ENCODE measurements at regions not wholly inside any gene's neighbourhood (a gene's known extent, or its start where the extent isn't known, plus 50 kb on each side); places are given as distances from the start of the nearest gene placed in this dataset.

DNA sequence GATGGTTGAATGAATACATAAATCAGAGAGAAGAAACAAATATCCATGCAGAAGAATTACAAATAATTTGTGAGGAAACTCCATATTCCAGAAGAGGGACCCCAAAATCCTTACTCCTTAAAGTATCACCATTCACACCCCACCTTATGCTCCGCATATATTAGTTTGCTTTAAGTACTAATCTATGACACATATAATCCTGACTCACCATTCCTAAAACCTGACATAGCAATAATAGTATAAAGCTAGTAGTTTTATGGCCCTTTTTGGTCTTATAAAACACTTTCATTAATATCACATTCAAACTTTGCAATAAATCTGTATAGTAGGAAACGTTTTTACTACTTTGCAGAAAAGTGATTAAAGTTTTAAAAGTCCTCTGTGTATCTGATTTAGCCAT is 719.0 kb upstream of the SLC39A10 start:
- no peaks in the 10 kb centered on the region for H3K4me1 ChIP-seq (ENCODE audit: insufficient read depth, low read length)

DNA sequence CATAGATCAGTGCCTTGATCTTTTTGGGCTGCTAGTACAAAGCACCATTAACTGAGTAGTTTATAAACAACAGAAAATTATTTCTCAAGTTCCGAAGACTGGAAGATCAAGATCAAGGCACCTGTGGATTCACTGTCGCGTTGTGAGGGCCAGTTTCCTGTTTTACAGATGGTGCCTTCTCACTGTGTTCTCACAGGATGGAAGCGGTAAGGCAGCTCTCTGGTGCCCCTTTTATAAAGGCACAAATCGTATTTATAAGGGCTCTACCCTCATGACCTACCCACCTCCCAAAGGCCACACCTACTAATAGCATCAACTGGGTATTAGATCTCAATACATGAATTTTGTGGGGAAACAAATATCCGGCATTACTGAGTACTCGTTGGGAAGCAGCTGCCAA is 729.5 kb upstream of the SLC39A10 start:
- no peaks in the 10 kb centered on the region for H3K9me2 ChIP-seq (replicated peaks; ENCODE audit: low read length)
- H3K9me3 ChIP-seq (ENCODE audit: low read length): no peaks in the 10 kb centered on the region
- no peak overlapping the region for H3K4me2 ChIP-seq (ENCODE audit: low read length)
- H4K20me1 ChIP-seq (ENCODE audit: low read length): no peaks in the 10 kb centered on the region
- no peaks in the 10 kb centered on the region for H3F3A ChIP-seq (ENCODE audit: low read length, unreplicated experiment)
- TF ChIP-seq, protein P1, sequence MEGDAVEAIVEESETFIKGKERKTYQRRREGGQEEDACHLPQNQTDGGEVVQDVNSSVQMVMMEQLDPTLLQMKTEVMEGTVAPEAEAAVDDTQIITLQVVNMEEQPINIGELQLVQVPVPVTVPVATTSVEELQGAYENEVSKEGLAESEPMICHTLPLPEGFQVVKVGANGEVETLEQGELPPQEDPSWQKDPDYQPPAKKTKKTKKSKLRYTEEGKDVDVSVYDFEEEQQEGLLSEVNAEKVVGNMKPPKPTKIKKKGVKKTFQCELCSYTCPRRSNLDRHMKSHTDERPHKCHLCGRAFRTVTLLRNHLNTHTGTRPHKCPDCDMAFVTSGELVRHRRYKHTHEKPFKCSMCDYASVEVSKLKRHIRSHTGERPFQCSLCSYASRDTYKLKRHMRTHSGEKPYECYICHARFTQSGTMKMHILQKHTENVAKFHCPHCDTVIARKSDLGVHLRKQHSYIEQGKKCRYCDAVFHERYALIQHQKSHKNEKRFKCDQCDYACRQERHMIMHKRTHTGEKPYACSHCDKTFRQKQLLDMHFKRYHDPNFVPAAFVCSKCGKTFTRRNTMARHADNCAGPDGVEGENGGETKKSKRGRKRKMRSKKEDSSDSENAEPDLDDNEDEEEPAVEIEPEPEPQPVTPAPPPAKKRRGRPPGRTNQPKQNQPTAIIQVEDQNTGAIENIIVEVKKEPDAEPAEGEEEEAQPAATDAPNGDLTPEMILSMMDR (conservative IDR thresholded peaks at IDR 0.05; ENCODE audit: low read depth, low read length): no peak
- TF ChIP-seq EZH2 (IDR thresholded peaks at IDR 0.05; ENCODE audit: low read length, unreplicated experiment): no peak
- no peak for TF ChIP-seq EZH2phosphoT487 (IDR thresholded peaks at IDR 0.05; ENCODE audit: borderline replicate concordance, low read length)
- BruUV-seq (replicated peaks): no TSS peak
- no peaks in the 10 kb centered on the region for H3K79me2 ChIP-seq (ENCODE audit: low read length)
- no peaks in the 10 kb centered on the region for H3K36me3 ChIP-seq (ENCODE audit: low read depth, low read length)
- H3K27ac ChIP-seq (ENCODE audit: low read length): no peak overlapping the region
- intact Hi-C loops (cut with micrococcal nuclease): no loop called here
- no peak for DNase-seq
- no peaks in the 10 kb centered on the region for H3K27me3 ChIP-seq (ENCODE audit: low read length)
- H3K9ac ChIP-seq (ENCODE audit: low read length): no peak overlapping the region
- H3K4me3 ChIP-seq (ENCODE audit: low read length): no peak overlapping the region
- no peaks in the 10 kb centered on the region for H3K4me1 ChIP-seq (ENCODE audit: insufficient read depth, low read length)
- H2AFZ ChIP-seq (ENCODE audit: low read length): no peak overlapping the region
- ChIA-PET CTCF (no interaction called here), POLR2A (ENCODE audit: unreplicated experiment) (interaction anchor here (0.6 kb wide), 1 partner anchor 177 kb away, joined by 4 read pairs; no protein-coding TSS in a partner anchor)
- no peak for ATAC-seq

More for the DNA sequence above, 719.0 kb upstream of the SLC39A10 start:
- Histone ChIP-seq H3K9me3 (ENCODE audit: low read length) (no peaks in the 10 kb centered on the region), H3K9me2 (replicated peaks; ENCODE audit: low read length) (no peaks in the 10 kb centered on the region), H3K79me2 (ENCODE audit: low read length) (no peaks in the 10 kb centered on the region), H3K4me3 (ENCODE audit: low read length) (no peak overlapping the region), H4K20me1 (ENCODE audit: low read length) (no peaks in the 10 kb centered on the region), H3K27me3 (ENCODE audit: low read length) (no peaks in the 10 kb centered on the region), H3K4me2 (ENCODE audit: low read length) (no peak overlapping the region), H3K36me3 (ENCODE audit: low read depth, low read length) (no peaks in the 10 kb centered on the region), H2AFZ (ENCODE audit: low read length) (no peak overlapping the region), H3F3A (ENCODE audit: low read length, unreplicated experiment) (no peaks in the 10 kb centered on the region), H3K27ac (ENCODE audit: low read length) (no peak overlapping the region), H3K9ac (ENCODE audit: low read length) (no peak overlapping the region)
- ChIA-PET POLR2A (ENCODE audit: unreplicated experiment) (no interaction called here), CTCF (no interaction called here)
- DNase-seq (no peak), ATAC-seq (peak; percentile 70)
- TF ChIP-seq EZH2phosphoT487 (IDR thresholded peaks at IDR 0.05; ENCODE audit: borderline replicate concordance, low read length) (no peak), EZH2 (IDR thresholded peaks at IDR 0.05; ENCODE audit: low read length, unreplicated experiment) (no peak)
- TF ChIP-seq, protein P1 (conservative IDR thresholded peaks at IDR 0.05; ENCODE audit: low read depth, low read length): no peak
- BruUV-seq (replicated peaks): no TSS peak
- intact Hi-C loops (cut with micrococcal nuclease): no loop called here

DNA sequence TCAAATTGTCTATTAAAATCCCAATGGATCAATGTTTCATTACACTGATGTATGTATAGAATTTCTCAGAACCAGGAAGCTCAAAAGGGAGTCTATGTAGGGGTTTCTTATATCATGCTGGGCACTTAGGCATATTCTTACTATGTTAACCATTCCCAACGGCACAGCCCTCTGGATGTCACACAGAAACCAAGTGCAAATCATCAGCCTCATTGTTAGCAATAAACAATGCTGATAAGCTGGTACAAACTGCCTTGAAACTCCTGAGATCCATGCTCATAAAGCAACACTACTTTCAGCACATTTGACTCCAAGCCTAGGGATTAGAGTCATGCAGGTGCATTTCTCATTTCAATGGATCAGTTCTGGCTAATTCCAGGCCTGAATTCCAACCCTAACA is 730.2 kb upstream of the SLC39A10 start:
- no peaks in the 10 kb centered on the region for H3K79me2 ChIP-seq (ENCODE audit: low read length)
- ChIA-PET POLR2A (ENCODE audit: unreplicated experiment) (no interaction called here), CTCF (no interaction called here)
- no peak for ATAC-seq
- no peaks in the 10 kb centered on the region for H4K20me1 ChIP-seq (ENCODE audit: low read length)
- no peak overlapping the region for H2AFZ ChIP-seq (ENCODE audit: low read length)
- no peaks in the 10 kb centered on the region for H3K36me3 ChIP-seq (ENCODE audit: low read depth, low read length)
- H3K4me3 ChIP-seq (ENCODE audit: low read length): no peak overlapping the region
- no peak for DNase-seq
- H3K9ac ChIP-seq (ENCODE audit: low read length): no peak overlapping the region
- H3K27ac ChIP-seq (ENCODE audit: low read length): no peak overlapping the region
- no peaks in the 10 kb centered on the region for H3K4me1 ChIP-seq (ENCODE audit: insufficient read depth, low read length)
- TF ChIP-seq EZH2phosphoT487 (IDR thresholded peaks at IDR 0.05; ENCODE audit: borderline replicate concordance, low read length) (no peak), EZH2 (IDR thresholded peaks at IDR 0.05; ENCODE audit: low read length, unreplicated experiment) (no peak)
- TF ChIP-seq, protein P1 (conservative IDR thresholded peaks at IDR 0.05; ENCODE audit: low read depth, low read length): no peak
- no peak overlapping the region for H3K4me2 ChIP-seq (ENCODE audit: low read length)
- no peaks in the 10 kb centered on the region for H3K9me2 ChIP-seq (replicated peaks; ENCODE audit: low read length)
- no peaks in the 10 kb centered on the region for H3F3A ChIP-seq (ENCODE audit: low read length, unreplicated experiment)
- no peaks in the 10 kb centered on the region for H3K9me3 ChIP-seq (ENCODE audit: low read length)
- intact Hi-C loops (cut with micrococcal nuclease): no loop called here
- BruUV-seq (replicated peaks): no TSS peak
- H3K27me3 ChIP-seq (ENCODE audit: low read length): no peaks in the 10 kb centered on the region
